Activated T-cell treated with anti-CD3 and anti-CD28 coated beads, Interleukin-2, amount 50 U/mL, for 48 hours (primary cell): ENCODE measurements at regions not wholly inside any gene's neighbourhood (a gene's known extent, or its start where the extent isn't known, plus 50 kb on each side); places are given as distances from the start of the nearest gene placed in this dataset.
"Not testable (repeated sequence)": the region's sequence is repeated elsewhere in the genome, so short reads cannot be mapped to it uniquely, and the experiment has no call there.

Experiments used
- DNase-seq, 2 experiments: peaks; one replicate each; pipeline ENCODE4 v3.0.0-alpha.2; 2020

GRCh38 chr20:5696011-5696559 lies 54.1 kb upstream of the SHLD1 start:
- no peak for DNase-seq

GRCh38 chr20:5691918-5692618 lies 58.1 kb upstream of the SHLD1 start:
- no peak for DNase-seq

- no peak for DNase-seq
Measured at GRCh38 chr20:5689463-5689862, 60.7 kb upstream of the SHLD1 start.

GRCh38 chr20:5688431-5688972 lies 61.7 kb upstream of the SHLD1 start:
- DNase-seq, result no peak

GRCh38 chr20:5687884-5688283 lies 62.3 kb upstream of the SHLD1 start:
- no peak for DNase-seq

- DNase-seq, result no peak
Measured at GRCh38 chr20:5686384-5687105, 63.7 kb upstream of the SHLD1 start.

- not testable (repeated sequence) for DNase-seq
Measured at GRCh38 chr20:5682556-5682955, 67.6 kb upstream of the SHLD1 start.

GRCh38 chr20:5680192-5680591 lies 69.4 kb upstream of the GPCPD1 start:
- DNase-seq, result no peak

GRCh38 chr20:5678777-5679176 lies 68.0 kb upstream of the GPCPD1 start:
- DNase-seq, result no peak

- not testable (repeated sequence) for DNase-seq
Measured at GRCh38 chr20:5677944-5678343, 67.1 kb upstream of the GPCPD1 start.

- DNase-seq, result no peak
Measured at GRCh38 chr20:5677389-5677788, 66.6 kb upstream of the GPCPD1 start.

GRCh38 chr20:5675103-5676091 lies 64.6 kb upstream of the GPCPD1 start:
- DNase-seq, result no peak

- DNase-seq, result peak in 1 of 2 experiments; percentile 51
Measured at GRCh38 chr20:5674176-5674660, 63.4 kb upstream of the GPCPD1 start.

GRCh38 chr20:5670874-5671273 lies 60.1 kb upstream of the GPCPD1 start:
- no peak for DNase-seq

GRCh38 chr20:5670036-5670536 lies 59.3 kb upstream of the GPCPD1 start:
- DNase-seq, result no peak

GRCh38 chr20:5668529-5668868 lies 57.7 kb upstream of the GPCPD1 start:
- DNase-seq, result no peak

- no peak for DNase-seq
Measured at GRCh38 chr20:5667705-5668528, 57.1 kb upstream of the GPCPD1 start.

- no peak for DNase-seq
Measured at GRCh38 chr20:5665417-5665816, 54.6 kb upstream of the GPCPD1 start.

- no peak for DNase-seq
Measured at GRCh38 chr20:5663396-5663795, 52.6 kb upstream of the GPCPD1 start.

GRCh38 chr20:5662769-5663168 lies 52.0 kb upstream of the GPCPD1 start:
- DNase-seq, result no peak

GRCh38 chr20:5660756-5661155 lies 50.0 kb upstream of the GPCPD1 start:
- DNase-seq, result not testable (repeated sequence)
